H1 (cell line): ENCODE measurements at regions not wholly inside any gene's neighbourhood (a gene's known extent, or its start where the extent isn't known, plus 50 kb on each side); places are given as distances from the start of the nearest gene placed in this dataset.

Experiments used
- CTCF ChIA-PET: fragments of 300-600 bp; sonication (Branson Sonifier 250); formaldehyde crosslinking; loops from one replicate; lab custom pipeline; 2021; ENCODE audit not compliant: partially characterized antibody; lab: Charles Lee
- POLR2A ChIA-PET: fragments of 300-600 bp; sonication (Branson Sonifier 250); formaldehyde crosslinking; loops from one replicate; lab custom pipeline; 2021; ENCODE audit warnings: inconsistent platforms; ENCODE audit not compliant: partially characterized antibody; lab: Charles Lee
- DNase-seq, 2 experiments: peaks; one replicate each; pipeline versions ENCODE4 v3.0.0 to v3.0.0-alpha.2; 2010 to 2022; ENCODE audit warnings: low spot score in 2 of 2, low read depth in 1 of 2, mixed read lengths in 1 of 2
- FAIRE-seq: peaks from 2 replicates; lab custom pipeline; 2011; peaks lifted over from hg19 to GRCh38; lab: Jason Lieb, UNC
- H2AFZ ChIP-seq: 2 replicates; pipeline ENCODE4 v1.8.1; 2012; ENCODE audit warnings: low read length, inconsistent platforms
- H2AK5ac ChIP-seq: 2 replicates; pipeline ENCODE4 v1.6.1; 2013; ENCODE audit warnings: low read depth, low read length
- H2BK120ac ChIP-seq: replicated peaks from 2 replicates; pipeline ENCODE3; 2013; ENCODE audit warnings: low read depth, low read length, inconsistent platforms
- H2BK12ac ChIP-seq: 2 replicates; pipeline ENCODE4 v1.6.1; 2013; ENCODE audit warnings: low read depth, low read length
- H2BK15ac ChIP-seq: 2 replicates; pipeline ENCODE4 v1.6.1; 2013; ENCODE audit warnings: low read length
- H2BK20ac ChIP-seq: 2 replicates; pipeline ENCODE4 v1.6.1; 2013; ENCODE audit warnings: low read length
- H2BK5ac ChIP-seq: 2 replicates; pipeline ENCODE4 v1.6.1; 2013; ENCODE audit warnings: low read depth, low read length
- H3K14ac ChIP-seq: 2 replicates; pipeline ENCODE4 v1.6.1; 2013; ENCODE audit warnings: inconsistent platforms; ENCODE audit not compliant: insufficient read length
- H3K18ac ChIP-seq: 2 replicates; pipeline ENCODE4 v1.6.1; 2013; ENCODE audit warnings: low read length; ENCODE audit errors: extremely low read depth
- H3K23ac ChIP-seq: 2 replicates; pipeline ENCODE4 v1.6.1; 2013; ENCODE audit warnings: inconsistent platforms; ENCODE audit not compliant: insufficient read length
- H3K23me2 ChIP-seq: 2 replicates; pipeline ENCODE4 v1.6.1; 2013; ENCODE audit warnings: low read depth, low read length
- H3K27ac ChIP-seq: 2 replicates; pipeline ENCODE4 v1.6.1; 2011; ENCODE audit warnings: low read depth, low read length, inconsistent platforms
- H3K27me3 ChIP-seq, 4 experiments: replicated peaks in 1 of 4; 1 replicate in 1 of 4; 2 replicates in 3 of 4; pipeline versions ENCODE4 v1.6.1 to v1.8.1; 2011 to 2013; ENCODE audit warnings: low read length in 3 of 4, mild to moderate bottlenecking in 3 of 4, inconsistent platforms in 2 of 4, mixed read lengths in 2 of 4, moderate library complexity in 1 of 4; ENCODE audit not compliant: control insufficient read depth in 3 of 4, insufficient read depth in 3 of 4; ENCODE audit errors: extremely low read depth in 1 of 4
- H3K36me3 ChIP-seq, 4 experiments: 2 replicates each; pipeline versions ENCODE4 v1.6.1 to v1.8.1; 2011 to 2013; ENCODE audit warnings: mild to moderate bottlenecking in 4 of 4, low read length in 3 of 4, moderate library complexity in 2 of 4, control low read depth in 1 of 4, inconsistent platforms in 1 of 4; ENCODE audit not compliant: insufficient read depth in 4 of 4, control insufficient read depth in 2 of 4
- H3K4ac ChIP-seq: replicated peaks from 2 replicates; pipeline ENCODE3; 2013; ENCODE audit warnings: low read length, low read depth, mixed read lengths, inconsistent platforms; ENCODE audit not compliant: insufficient read length
- H3K4me1 ChIP-seq, 4 experiments: replicated peaks in 1 of 4; 1 replicate in 1 of 4; 2 replicates in 3 of 4; pipeline versions ENCODE4 v1.6.1 to v1.8.1; 2011 to 2013; ENCODE audit warnings: low read length in 3 of 4, inconsistent platforms in 2 of 4, mixed read lengths in 1 of 4; ENCODE audit not compliant: insufficient read depth in 4 of 4, control insufficient read depth in 3 of 4
- H3K4me2 ChIP-seq, 2 experiments: 2 replicates each; pipeline versions ENCODE4 v1.6.1 to v1.8.1; 2011 to 2013; ENCODE audit warnings: low read depth in 2 of 2, low read length in 2 of 2, control low read depth in 1 of 2, inconsistent platforms in 1 of 2, mild to moderate bottlenecking in 1 of 2; ENCODE audit not compliant: insufficient read depth in 1 of 2
- H3K4me3 ChIP-seq, 4 experiments: fragments of 200-600, 300-600 bp in 1 of 4; sonication (generic), shearing (Covaris generic), sonication (Bioruptor Twin) in 1 of 4; 2 replicates each; pipeline versions ENCODE4 v1.5.1 to v1.8.1; 2011 to 2016; ENCODE audit warnings: low read length in 4 of 4, low read depth in 3 of 4, control low read depth in 2 of 4, inconsistent platforms in 2 of 4, mild to moderate bottlenecking in 2 of 4, mixed read lengths in 1 of 4, moderate library complexity in 1 of 4; ENCODE audit not compliant: insufficient read depth in 2 of 4; ENCODE audit errors: extremely low read depth in 1 of 4
- H3K56ac ChIP-seq: replicated peaks from 2 replicates; pipeline ENCODE3; 2013; ENCODE audit warnings: low read depth, mild to moderate bottlenecking, mixed read lengths, low read length, inconsistent platforms; ENCODE audit not compliant: insufficient read length
- H3K79me1 ChIP-seq: 2 replicates; pipeline ENCODE4 v1.6.1; 2013; ENCODE audit warnings: low read depth, low read length, control low read depth
- H3K79me2 ChIP-seq, 2 experiments: 2 replicates each; pipeline versions ENCODE4 v1.6.1 to v1.8.1; 2012 to 2013; ENCODE audit warnings: low read length in 2 of 2, mild to moderate bottlenecking in 2 of 2, inconsistent platforms in 1 of 2; ENCODE audit not compliant: insufficient read depth in 2 of 2, control insufficient read depth in 1 of 2
- H3K9ac ChIP-seq, 4 experiments: replicated peaks in 1 of 4; 1 replicate in 1 of 4; 2 replicates in 3 of 4; pipeline versions ENCODE4 v1.6.1 to v1.8.1; 2011 to 2013; ENCODE audit warnings: low read depth in 3 of 4, low read length in 3 of 4, control low read depth in 2 of 4, mild to moderate bottlenecking in 2 of 4, moderate library complexity in 2 of 4, inconsistent platforms in 1 of 4; ENCODE audit errors: extremely low read depth in 1 of 4
- H3K9me3 ChIP-seq, 2 experiments: 2 replicates each; pipeline versions ENCODE4 v1.6.1 to v1.8.1; 2012 to 2013; ENCODE audit warnings: mild to moderate bottlenecking in 2 of 2, moderate library complexity in 2 of 2, control low read depth in 1 of 2, inconsistent platforms in 1 of 2, low read depth in 1 of 2, low read length in 1 of 2, mixed read lengths in 1 of 2; ENCODE audit not compliant: insufficient read depth in 2 of 2
- H4K20me1 ChIP-seq, 2 experiments: replicated peaks in 1 of 2; 2 replicates each; pipeline versions ENCODE3 to v1.8.1; 2011 to 2013; ENCODE audit warnings: inconsistent platforms in 2 of 2, low read length in 2 of 2, mild to moderate bottlenecking in 1 of 2; ENCODE audit not compliant: insufficient read depth in 2 of 2, control insufficient read depth in 1 of 2
- H4K5ac ChIP-seq: 2 replicates; pipeline ENCODE4 v1.6.1; 2013; ENCODE audit warnings: low read length, low read depth, mixed read lengths, inconsistent platforms; ENCODE audit not compliant: insufficient read length
- H4K8ac ChIP-seq: 2 replicates; pipeline ENCODE4 v1.8.0; 2013; ENCODE audit warnings: mild to moderate bottlenecking, moderate library complexity, low read length, inconsistent platforms; ENCODE audit not compliant: insufficient read depth; ENCODE audit errors: extremely low read depth
- H4K91ac ChIP-seq: replicated peaks from 2 replicates; pipeline ENCODE3; 2013; ENCODE audit warnings: low read length, mixed read lengths, inconsistent platforms; ENCODE audit not compliant: insufficient read length
- CHD1 ChIP-seq: IDR thresholded peaks from 2 replicates; pipeline ENCODE4 v1.6.1; 2012; ENCODE audit warnings: low read depth, low read length, improper control_type of control experiment
- CTBP2 ChIP-seq: IDR thresholded peaks from 2 replicates; pipeline ENCODE4 v1.7.0; 2011; ENCODE audit warnings: borderline replicate concordance, mild to moderate bottlenecking, moderate library complexity, mixed read lengths, low read length; ENCODE audit not compliant: insufficient read depth, insufficient read length
- GABPA ChIP-seq: IDR thresholded peaks from 2 replicates; pipeline ENCODE4 v1.6.1; 2011; ENCODE audit warnings: mild to moderate bottlenecking, low read length, moderate library complexity, borderline replicate concordance; ENCODE audit not compliant: insufficient read depth
- JUND ChIP-seq: IDR thresholded peaks from 2 replicates; pipeline ENCODE4 v1.6.1; 2011; ENCODE audit warnings: mild to moderate bottlenecking, improper control_type of control experiment, low read length
- NRF1 ChIP-seq: IDR thresholded peaks from 2 replicates; pipeline ENCODE4 v1.6.1; 2011; ENCODE audit warnings: mild to moderate bottlenecking, low read depth, low read length, improper control_type of control experiment
- TAF1 ChIP-seq: IDR thresholded peaks from 2 replicates; pipeline ENCODE4 v1.6.1; 2011; ENCODE audit warnings: mild to moderate bottlenecking, low read depth, low read length
- TEAD4 ChIP-seq: IDR thresholded peaks from 2 replicates; pipeline ENCODE4 v1.6.1; 2012; ENCODE audit warnings: low read depth, low read length, inconsistent platforms, mixed read lengths
- WGBS, 2 experiments: shearing (Covaris generic) in 1 of 2; methylation state at CpG; one replicate each; pipeline versions ENCODE4 v1.1.6 to v1.1.7; 2013 to 2015; ENCODE audit warnings: low lambda C conversion rate in 2 of 2, mixed read lengths in 2 of 2, inconsistent platforms in 1 of 2, low coverage in 1 of 2, missing lambda C conversion rate in 1 of 2; ENCODE audit not compliant: insufficient replicate concordance in 2 of 2, insufficient coverage in 1 of 2, insufficient read length in 1 of 2; ENCODE audit errors: extremely low coverage in 1 of 2, missing lambda C conversion rate in 1 of 2; 5-methylcytosine and 5-hydroxymethylcytosine counted together
- TF ChIP-seq, protein P1 (sequence below): IDR thresholded peaks from 2 replicates; pipeline ENCODE4 v1.6.1; 2011; ENCODE audit warnings: low read length, improper control_type of control experiment

DNA sequence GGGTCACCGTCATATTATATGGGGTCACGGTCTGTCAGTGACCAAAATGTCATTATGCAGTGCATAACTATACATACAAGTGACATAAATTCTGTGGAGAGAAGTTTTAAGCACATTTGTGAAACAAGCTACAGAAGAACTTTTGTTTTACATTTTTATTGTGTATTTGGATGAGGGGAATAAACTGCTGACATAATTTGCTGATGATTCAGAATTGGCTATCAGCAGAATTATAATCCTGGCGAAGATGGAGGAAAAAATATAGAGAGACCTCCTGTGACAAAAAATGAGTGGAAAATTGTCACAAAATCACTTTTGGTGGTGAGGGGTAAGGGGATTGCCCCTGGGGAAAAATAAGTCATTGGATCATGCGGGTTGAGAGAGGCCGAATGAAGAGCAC is 116.3 kb upstream of the ANKRD55 start:
- no peak overlapping the region for H2BK12ac ChIP-seq
- H2BK20ac ChIP-seq, result no peak overlapping the region
- no peaks in the 10 kb centered on the region for H3K9me3 ChIP-seq
- H2BK15ac ChIP-seq, result no peak overlapping the region
- H4K20me1 ChIP-seq, result no peaks in the 10 kb centered on the region
- H3K4me3 ChIP-seq, result no peak overlapping the region
- DNase-seq (no peak), FAIRE-seq (no peak)
- no peak overlapping the region for H3K4ac ChIP-seq
- peaks cover 0 to 1% (median 0%) of the 10 kb centered on the region in 4 experiments; a peak in 1 of 7 replicates for H3K27me3 ChIP-seq
- ChIA-PET CTCF (interaction anchor here (0.6 to 0.9 kb wide), 2 partner anchors 9 to 35 kb away, joined by 3 read pairs; no protein-coding TSS in a partner anchor), POLR2A (no interaction called here)
- no peak overlapping the region for H3K9ac ChIP-seq
- H3K36me3 ChIP-seq, result no peaks in the 10 kb centered on the region
- no peak overlapping the region for H2BK5ac ChIP-seq
- 96% methylated on average over 5 of the region's 5 CpGs; no CpG with 5 or more reads in 1 of the 2 experiments for WGBS, 2 experiments
- no peak overlapping the region for H3K14ac ChIP-seq
- no peak overlapping the region for H4K8ac ChIP-seq
- no peak overlapping the region for H4K91ac ChIP-seq
- H3K23ac ChIP-seq, result no peak overlapping the region
- no peaks in the 10 kb centered on the region for H3K79me1 ChIP-seq
- H3K4me1 ChIP-seq, result no peaks in the 10 kb centered on the region
- no peak overlapping the region for H2BK120ac ChIP-seq
- H2AFZ ChIP-seq, result no peak overlapping the region
- no peak overlapping the region for H3K27ac ChIP-seq
- H3K18ac ChIP-seq, result no peak overlapping the region
- H3K4me2 ChIP-seq, result no peak overlapping the region
- no peak overlapping the region for H2AK5ac ChIP-seq
- H3K56ac ChIP-seq, result no peak overlapping the region
- no peaks in the 10 kb centered on the region for H3K79me2 ChIP-seq
- no peaks in the 10 kb centered on the region for H3K23me2 ChIP-seq
- H4K5ac ChIP-seq, result no peak overlapping the region
- TF ChIP-seq CHD1 (no peak), CTBP2 (no peak), TEAD4 (no peak), JUND (no peak), NRF1 (no peak), TAF1 (no peak), GABPA (no peak)
- TF ChIP-seq, protein P1, sequence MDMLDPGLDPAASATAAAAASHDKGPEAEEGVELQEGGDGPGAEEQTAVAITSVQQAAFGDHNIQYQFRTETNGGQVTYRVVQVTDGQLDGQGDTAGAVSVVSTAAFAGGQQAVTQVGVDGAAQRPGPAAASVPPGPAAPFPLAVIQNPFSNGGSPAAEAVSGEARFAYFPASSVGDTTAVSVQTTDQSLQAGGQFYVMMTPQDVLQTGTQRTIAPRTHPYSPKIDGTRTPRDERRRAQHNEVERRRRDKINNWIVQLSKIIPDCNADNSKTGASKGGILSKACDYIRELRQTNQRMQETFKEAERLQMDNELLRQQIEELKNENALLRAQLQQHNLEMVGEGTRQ, result no peak
